ENCODE measurements at regions not wholly inside any gene's neighbourhood (a gene's known extent, or its start where the extent isn't known, plus 50 kb on each side); places are given as distances from the start of the nearest gene placed in this dataset.
A peak's percentile ranks its signal among the peaks of the same experiment; 100 is the strongest.

DNA sequence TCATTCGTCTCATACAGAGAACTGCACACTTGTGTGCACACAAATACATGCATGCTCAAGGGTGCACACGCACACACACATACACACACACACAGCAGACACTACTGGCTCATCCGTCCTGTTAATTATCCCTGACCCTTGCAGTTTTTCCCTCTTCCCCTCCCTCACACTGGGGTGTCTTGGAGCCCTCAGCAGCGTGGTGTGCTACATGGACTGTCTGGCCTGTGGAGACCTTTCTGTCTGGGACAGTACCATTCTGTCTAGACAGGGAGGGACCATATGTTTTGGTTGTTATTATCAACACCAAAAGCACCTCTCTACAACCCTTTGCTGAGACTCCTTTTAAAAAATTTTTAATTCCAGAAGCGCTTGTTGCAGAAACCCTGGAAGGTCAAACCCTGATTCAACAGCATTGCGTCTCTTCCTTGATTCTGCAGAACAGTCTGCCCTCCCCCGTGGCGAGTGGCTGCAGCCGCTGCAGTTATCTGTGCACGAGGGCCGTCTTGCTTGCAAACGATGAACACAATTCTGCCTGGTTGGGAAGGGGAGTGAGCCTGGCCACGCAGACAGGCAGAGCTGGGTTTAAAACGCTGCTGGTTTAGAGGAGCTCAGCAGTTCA, 374.0 kb downstream of the IRS2 start:
- TF ChIP-seq, protein P1, sequence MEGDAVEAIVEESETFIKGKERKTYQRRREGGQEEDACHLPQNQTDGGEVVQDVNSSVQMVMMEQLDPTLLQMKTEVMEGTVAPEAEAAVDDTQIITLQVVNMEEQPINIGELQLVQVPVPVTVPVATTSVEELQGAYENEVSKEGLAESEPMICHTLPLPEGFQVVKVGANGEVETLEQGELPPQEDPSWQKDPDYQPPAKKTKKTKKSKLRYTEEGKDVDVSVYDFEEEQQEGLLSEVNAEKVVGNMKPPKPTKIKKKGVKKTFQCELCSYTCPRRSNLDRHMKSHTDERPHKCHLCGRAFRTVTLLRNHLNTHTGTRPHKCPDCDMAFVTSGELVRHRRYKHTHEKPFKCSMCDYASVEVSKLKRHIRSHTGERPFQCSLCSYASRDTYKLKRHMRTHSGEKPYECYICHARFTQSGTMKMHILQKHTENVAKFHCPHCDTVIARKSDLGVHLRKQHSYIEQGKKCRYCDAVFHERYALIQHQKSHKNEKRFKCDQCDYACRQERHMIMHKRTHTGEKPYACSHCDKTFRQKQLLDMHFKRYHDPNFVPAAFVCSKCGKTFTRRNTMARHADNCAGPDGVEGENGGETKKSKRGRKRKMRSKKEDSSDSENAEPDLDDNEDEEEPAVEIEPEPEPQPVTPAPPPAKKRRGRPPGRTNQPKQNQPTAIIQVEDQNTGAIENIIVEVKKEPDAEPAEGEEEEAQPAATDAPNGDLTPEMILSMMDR (IDR thresholded peaks at IDR 0.05) = no peak
- DNase-seq (ENCODE audit: low spot score) (no peak), ATAC-seq (ENCODE audit: low FRiP score) (no peak)

DNA sequence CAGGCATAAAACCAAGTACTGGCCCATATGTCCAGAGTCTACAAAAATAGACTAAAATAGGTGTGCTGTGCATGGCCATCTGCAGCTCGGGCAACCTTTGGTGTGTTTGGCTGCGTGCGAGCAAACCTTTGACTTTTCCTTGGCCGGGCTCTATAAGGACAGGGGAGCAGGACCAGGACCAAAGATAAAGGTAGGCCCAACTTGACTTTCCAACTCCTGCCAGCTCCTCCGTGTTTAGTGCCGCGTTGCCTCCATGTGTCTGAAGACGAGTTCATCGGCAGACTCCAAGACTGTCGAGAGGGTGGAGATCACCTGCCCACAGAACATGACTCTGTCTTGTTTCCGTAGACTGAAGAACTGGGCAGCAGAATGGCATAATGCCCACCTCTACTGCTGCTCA, 375.5 kb downstream of the IRS2 start:
- TF ChIP-seq, protein P1 (IDR thresholded peaks at IDR 0.05) = no peak
- DNase-seq (ENCODE audit: low spot score) = no peak

DNA sequence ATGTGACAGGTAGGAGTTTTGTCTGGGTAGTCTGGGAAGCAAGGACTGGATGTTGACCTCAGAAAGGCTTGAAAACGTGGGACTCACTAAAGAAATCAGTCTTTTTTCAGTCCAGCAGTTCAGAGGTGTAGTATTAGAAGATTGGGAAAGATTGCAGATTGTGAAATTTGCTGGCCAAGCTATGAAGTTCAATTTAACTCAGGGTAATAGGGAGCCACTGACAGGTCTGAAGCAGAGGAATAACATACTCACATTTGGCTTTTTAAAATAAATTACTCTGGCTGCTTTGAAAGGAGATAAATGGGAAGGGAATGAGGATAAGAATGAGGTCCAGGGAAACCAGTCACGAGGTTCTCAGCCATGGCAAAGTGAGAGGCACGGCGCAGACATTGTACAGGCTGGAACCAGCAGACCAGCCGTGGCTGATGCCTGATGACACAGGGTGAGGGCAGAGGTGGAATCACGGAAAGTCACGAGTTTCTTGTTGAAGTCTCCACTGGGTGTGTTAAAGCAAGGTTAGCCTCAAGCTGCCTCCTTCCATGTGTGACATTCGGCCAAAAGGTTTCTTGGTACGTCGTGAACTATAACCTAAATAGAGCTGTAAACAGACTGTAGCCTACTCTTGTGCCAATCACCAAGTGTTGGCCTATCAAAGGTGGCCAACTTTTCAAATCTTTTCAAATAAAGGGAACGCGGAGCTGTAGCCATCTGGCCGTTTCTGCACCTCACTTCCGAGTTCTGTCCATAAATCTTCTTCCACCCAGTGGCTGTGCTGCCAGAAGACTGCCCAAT, 377.6 kb downstream of the IRS2 start:
- peak; percentile 64 for ATAC-seq (ENCODE audit: low FRiP score)
- DNase-seq (ENCODE audit: low spot score) = no peak
- TF ChIP-seq, protein P1 (IDR thresholded peaks at IDR 0.05) = no peak

More for the DNA sequence above, 375.5 kb downstream of the IRS2 start:
- no peak for ATAC-seq (ENCODE audit: low FRiP score)

DNA sequence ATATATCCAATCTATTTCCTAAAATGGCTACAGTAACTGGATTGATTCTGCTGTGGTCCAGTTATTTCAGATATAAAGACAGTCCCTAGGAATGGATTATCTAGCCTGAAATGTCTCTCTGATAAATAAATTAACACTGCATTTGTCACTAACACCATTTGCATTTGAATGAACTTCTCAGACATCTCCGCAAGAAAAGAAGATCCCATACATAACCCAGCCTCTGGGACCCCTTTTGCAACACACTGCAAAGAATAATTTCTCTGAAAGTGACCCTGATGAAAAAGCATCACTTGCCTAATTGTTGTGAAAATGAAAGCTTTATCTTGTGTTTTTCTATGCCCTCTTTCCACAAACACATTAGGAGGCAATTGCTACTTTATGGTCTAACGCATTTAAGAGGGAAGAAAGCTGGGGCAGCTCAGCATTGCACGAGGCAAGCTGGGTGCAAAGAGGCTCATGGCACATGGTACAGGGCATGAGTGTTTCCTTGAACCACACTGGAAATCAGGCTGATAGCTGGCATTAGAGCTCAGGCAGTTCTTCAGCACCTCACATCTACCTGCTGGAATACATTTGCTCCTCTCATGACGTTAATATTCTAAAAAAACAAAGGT, 379.9 kb downstream of the IRS2 start:
- ATAC-seq (ENCODE audit: low FRiP score) (no peak), DNase-seq (ENCODE audit: low spot score) (no peak)
- TF ChIP-seq, protein P1 (IDR thresholded peaks at IDR 0.05) = no peak

DNA sequence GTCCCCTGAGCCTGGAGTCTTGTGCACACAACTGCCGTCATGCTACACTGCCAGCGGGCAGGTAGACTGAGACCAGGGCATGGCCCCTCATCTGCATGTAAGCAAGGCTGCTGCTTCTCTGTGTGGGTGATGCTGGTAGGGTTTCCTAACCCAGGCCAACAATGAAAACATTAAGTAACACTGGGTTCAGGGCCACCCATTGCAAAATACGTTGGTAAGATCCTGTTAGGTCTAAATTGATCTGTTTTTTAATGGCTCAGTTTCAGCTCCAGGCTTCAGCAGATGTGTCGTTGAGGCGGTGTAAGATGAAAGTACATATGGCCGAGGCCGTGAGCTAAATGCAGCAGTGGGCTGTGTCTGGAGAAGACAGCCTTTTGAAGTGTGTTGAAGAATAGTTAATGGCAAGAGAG, 383.4 kb downstream of the IRS2 start:
- ATAC-seq (ENCODE audit: low FRiP score) (no peak), DNase-seq (ENCODE audit: low spot score) (no peak)
- TF ChIP-seq, protein P1 (IDR thresholded peaks at IDR 0.05) = no peak

DNA sequence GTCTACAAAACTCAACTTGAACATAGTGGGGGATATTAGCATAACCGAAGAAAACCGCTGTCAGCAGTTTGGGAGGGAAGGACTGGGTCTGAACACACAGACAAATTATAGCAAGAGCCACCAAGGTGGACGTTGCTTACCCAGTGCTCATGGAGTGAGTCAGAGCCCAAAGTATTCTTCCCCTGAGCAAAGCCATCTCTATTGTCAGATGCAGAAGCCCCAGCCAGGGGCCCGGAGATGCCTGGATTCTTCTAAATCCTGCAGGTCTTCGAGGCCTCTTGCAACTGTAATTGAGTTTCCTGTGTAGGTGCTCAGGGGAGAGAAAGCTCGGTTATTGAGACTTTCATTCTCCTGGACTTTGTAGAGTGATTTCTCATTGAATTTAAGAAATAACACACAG, 384.5 kb downstream of the IRS2 start:
- TF ChIP-seq, protein P1 (IDR thresholded peaks at IDR 0.05) = no peak
- ATAC-seq (ENCODE audit: low FRiP score) (no peak), DNase-seq (ENCODE audit: low spot score) (no peak)
